ENCODE measurements at regions not wholly inside any gene's neighbourhood (a gene's known extent, or its start where the extent isn't known, plus 50 kb on each side); places are given as distances from the start of the nearest gene placed in this dataset.

GRCh38 chr11:44403176-44403575 is 93.2 kb upstream of the ALX4 start:
- 81% methylated on average over 4 of the region's 4 CpGs for WGBS
- Histone ChIP-seq H3K27ac (ENCODE audit: low read depth, low read length) (no peak overlapping the region), H3K4me1 (ENCODE audit: insufficient read depth, low read length) (no peaks in the 10 kb centered on the region), H3K9ac (ENCODE audit: low read depth, low read length) (no peak overlapping the region), H3K36me3 (ENCODE audit: insufficient read depth, low read length) (no peaks in the 10 kb centered on the region), H3K9me3 (ENCODE audit: insufficient read depth, low read depth, low read length) (no peaks in the 10 kb centered on the region), H3K27me3 (ENCODE audit: insufficient read depth, low read length) (no peaks in the 10 kb centered on the region), H3K4me3 (ENCODE audit: low read length) (no peak overlapping the region)

GRCh38 chr11:44403587-44404273 is 93.8 kb upstream of the ALX4 start:
- H3K9ac ChIP-seq (ENCODE audit: low read depth, low read length) = no peak overlapping the region
- no peak overlapping the region for H3K27ac ChIP-seq (ENCODE audit: low read depth, low read length)
- no peak overlapping the region for H3K4me3 ChIP-seq (ENCODE audit: low read length)
- H3K4me1 ChIP-seq (ENCODE audit: insufficient read depth, low read length) = no peaks in the 10 kb centered on the region
- 68% methylated on average over 5 of the region's 6 CpGs for WGBS
- H3K27me3 ChIP-seq (ENCODE audit: insufficient read depth, low read length) = no peaks in the 10 kb centered on the region
- no peaks in the 10 kb centered on the region for H3K9me3 ChIP-seq (ENCODE audit: insufficient read depth, low read depth, low read length)
- H3K36me3 ChIP-seq (ENCODE audit: insufficient read depth, low read length) = no peaks in the 10 kb centered on the region

- Histone ChIP-seq H3K9ac (ENCODE audit: low read depth, low read length) (no peak overlapping the region), H3K27me3 (ENCODE audit: insufficient read depth, low read length) (no peaks in the 10 kb centered on the region), H3K36me3 (ENCODE audit: insufficient read depth, low read length) (no peaks in the 10 kb centered on the region), H3K9me3 (ENCODE audit: insufficient read depth, low read depth, low read length) (no peaks in the 10 kb centered on the region), H3K27ac (ENCODE audit: low read depth, low read length) (no peak overlapping the region), H3K4me1 (ENCODE audit: insufficient read depth, low read length) (no peaks in the 10 kb centered on the region), H3K4me3 (ENCODE audit: low read length) (no peak overlapping the region)
- 88% methylated on average over 6 of the region's 6 CpGs for WGBS
Observed at GRCh38 chr11:44404301-44404700, 94.4 kb upstream of the ALX4 start.

DNA sequence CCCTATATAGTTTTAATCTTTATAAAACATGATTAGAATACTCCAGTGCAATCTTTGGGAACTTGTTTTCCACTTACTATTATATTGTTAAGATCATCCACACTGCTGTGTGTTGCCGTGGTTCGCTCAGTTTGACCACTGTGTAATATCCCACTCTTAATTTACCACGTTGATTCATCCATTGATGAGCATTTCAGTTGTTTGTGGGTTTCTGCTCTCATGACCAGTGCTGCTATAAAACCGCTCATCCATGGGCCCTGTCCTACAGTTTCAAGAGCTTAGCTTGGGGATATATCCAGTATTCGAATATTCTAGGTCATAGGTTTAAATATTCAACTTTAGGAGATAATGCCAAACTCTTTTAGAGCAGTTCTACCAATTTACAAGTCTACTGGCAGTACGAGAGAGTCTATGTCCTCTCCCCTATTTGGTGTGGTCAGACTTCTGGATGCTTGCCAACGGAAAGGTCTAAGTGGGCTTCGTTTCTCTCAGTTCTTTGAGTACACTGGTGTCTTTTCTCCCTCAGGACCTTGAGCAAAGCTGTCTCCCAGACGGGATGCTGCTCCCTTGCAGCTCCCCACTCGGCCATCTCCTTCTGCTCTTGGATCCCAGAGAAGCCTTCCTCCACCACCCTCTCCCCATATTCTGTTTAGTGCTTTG is 94.9 kb upstream of the ALX4 start:
- Histone ChIP-seq H3K4me1 (ENCODE audit: insufficient read depth, low read length) (no peaks in the 10 kb centered on the region), H3K9ac (ENCODE audit: low read depth, low read length) (no peak overlapping the region), H3K9me3 (ENCODE audit: insufficient read depth, low read depth, low read length) (no peaks in the 10 kb centered on the region), H3K4me3 (ENCODE audit: low read length) (no peak overlapping the region), H3K27me3 (ENCODE audit: insufficient read depth, low read length) (no peaks in the 10 kb centered on the region), H3K36me3 (ENCODE audit: insufficient read depth, low read length) (no peaks in the 10 kb centered on the region), H3K27ac (ENCODE audit: low read depth, low read length) (no peak overlapping the region)
- WGBS = 87% methylated on average over 10 of the region's 10 CpGs

DNA sequence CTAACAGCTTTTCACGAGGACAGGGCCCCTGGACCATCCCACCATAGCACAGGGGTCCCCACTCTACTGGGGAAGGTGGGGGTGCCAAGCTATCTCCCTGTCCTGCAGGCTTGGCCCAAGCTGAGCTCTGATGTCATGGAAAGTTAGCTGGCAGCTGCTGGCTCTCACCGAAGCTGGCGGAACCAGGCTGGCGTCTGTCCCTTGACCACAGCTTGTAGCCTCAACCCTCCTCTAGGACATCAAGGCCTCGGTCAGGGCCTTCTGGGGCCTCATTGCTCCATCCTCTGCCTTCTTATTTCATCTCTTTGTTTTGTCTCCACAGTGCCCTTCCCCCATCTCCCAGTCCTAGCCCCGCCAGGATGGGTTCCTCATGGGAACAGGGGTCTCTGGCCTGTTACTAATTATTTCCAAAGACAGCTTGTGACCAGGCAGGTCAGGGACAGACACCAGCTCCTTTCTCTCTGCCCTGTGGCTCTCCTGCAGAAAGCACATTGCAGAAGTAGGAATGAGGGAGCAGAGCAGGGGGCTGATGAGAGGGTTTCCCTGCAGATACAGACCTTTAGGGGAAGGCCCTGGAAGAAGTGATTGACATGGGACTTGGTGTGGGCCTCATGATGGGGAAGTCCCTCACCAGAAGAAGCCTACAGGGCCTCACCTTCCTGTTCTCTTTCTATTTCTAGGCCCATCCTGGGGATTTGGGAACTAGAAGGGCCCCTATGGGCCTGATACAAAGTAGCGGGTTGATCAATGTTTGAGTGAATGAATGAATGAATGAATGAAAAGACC is 97.5 kb upstream of the ALX4 start:
- Histone ChIP-seq H3K9me3 (ENCODE audit: insufficient read depth, low read depth, low read length) (no peaks in the 10 kb centered on the region), H3K36me3 (ENCODE audit: insufficient read depth, low read length) (no peaks in the 10 kb centered on the region), H3K9ac (ENCODE audit: low read depth, low read length) (no peak overlapping the region), H3K27me3 (ENCODE audit: insufficient read depth, low read length) (no peaks in the 10 kb centered on the region), H3K27ac (ENCODE audit: low read depth, low read length) (no peak overlapping the region), H3K4me3 (ENCODE audit: low read length) (no peak overlapping the region), H3K4me1 (ENCODE audit: insufficient read depth, low read length) (no peaks in the 10 kb centered on the region)
- 85% methylated on average over 7 of the region's 7 CpGs for WGBS

- no peak overlapping the region for H3K27ac ChIP-seq (ENCODE audit: low read depth, low read length)
- no peak overlapping the region for H3K4me3 ChIP-seq (ENCODE audit: low read length)
- 56% methylated on average over 4 of the region's 4 CpGs for WGBS
- no peaks in the 10 kb centered on the region for H3K36me3 ChIP-seq (ENCODE audit: insufficient read depth, low read length)
- H3K9me3 ChIP-seq (ENCODE audit: insufficient read depth, low read depth, low read length) = no peaks in the 10 kb centered on the region
- no peak overlapping the region for H3K9ac ChIP-seq (ENCODE audit: low read depth, low read length)
- H3K27me3 ChIP-seq (ENCODE audit: insufficient read depth, low read length) = no peaks in the 10 kb centered on the region
- no peaks in the 10 kb centered on the region for H3K4me1 ChIP-seq (ENCODE audit: insufficient read depth, low read length)
Observed at GRCh38 chr11:44408141-44408540, 98.2 kb upstream of the ALX4 start.

- no peak overlapping the region for H3K27ac ChIP-seq (ENCODE audit: low read depth, low read length)
- H3K9ac ChIP-seq (ENCODE audit: low read depth, low read length) = no peak overlapping the region
- no peaks in the 10 kb centered on the region for H3K9me3 ChIP-seq (ENCODE audit: insufficient read depth, low read depth, low read length)
- no peaks in the 10 kb centered on the region for H3K4me1 ChIP-seq (ENCODE audit: insufficient read depth, low read length)
- no peaks in the 10 kb centered on the region for H3K36me3 ChIP-seq (ENCODE audit: insufficient read depth, low read length)
- no peaks in the 10 kb centered on the region for H3K27me3 ChIP-seq (ENCODE audit: insufficient read depth, low read length)
- H3K4me3 ChIP-seq (ENCODE audit: low read length) = no peak overlapping the region
- WGBS = 94% methylated on average over 6 of the region's 6 CpGs
Observed at GRCh38 chr11:44408711-44409470, 99.0 kb upstream of the ALX4 start.

- H3K27ac ChIP-seq (ENCODE audit: low read depth, low read length) = no peak overlapping the region
- H3K4me1 ChIP-seq (ENCODE audit: insufficient read depth, low read length) = no peaks in the 10 kb centered on the region
- H3K4me3 ChIP-seq (ENCODE audit: low read length) = no peak overlapping the region
- H3K9me3 ChIP-seq (ENCODE audit: insufficient read depth, low read depth, low read length) = no peaks in the 10 kb centered on the region
- WGBS = 88% methylated on average over 9 of the region's 9 CpGs
- H3K36me3 ChIP-seq (ENCODE audit: insufficient read depth, low read length) = no peaks in the 10 kb centered on the region
- H3K9ac ChIP-seq (ENCODE audit: low read depth, low read length) = no peak overlapping the region
- no peaks in the 10 kb centered on the region for H3K27me3 ChIP-seq (ENCODE audit: insufficient read depth, low read length)
Observed at GRCh38 chr11:44409558-44410236, 99.8 kb upstream of the ALX4 start.

GRCh38 chr11:44416776-44417175 is 106.8 kb upstream of the ALX4 start:
- Histone ChIP-seq H3K36me3 (ENCODE audit: insufficient read depth, low read length) (no peaks in the 10 kb centered on the region), H3K4me3 (ENCODE audit: low read length) (no peak overlapping the region), H3K9ac (ENCODE audit: low read depth, low read length) (no peak overlapping the region), H3K9me3 (ENCODE audit: insufficient read depth, low read depth, low read length) (no peaks in the 10 kb centered on the region), H3K27me3 (ENCODE audit: insufficient read depth, low read length) (no peaks in the 10 kb centered on the region), H3K27ac (ENCODE audit: low read depth, low read length) (no peak overlapping the region), H3K4me1 (ENCODE audit: insufficient read depth, low read length) (no peaks in the 10 kb centered on the region)

DNA sequence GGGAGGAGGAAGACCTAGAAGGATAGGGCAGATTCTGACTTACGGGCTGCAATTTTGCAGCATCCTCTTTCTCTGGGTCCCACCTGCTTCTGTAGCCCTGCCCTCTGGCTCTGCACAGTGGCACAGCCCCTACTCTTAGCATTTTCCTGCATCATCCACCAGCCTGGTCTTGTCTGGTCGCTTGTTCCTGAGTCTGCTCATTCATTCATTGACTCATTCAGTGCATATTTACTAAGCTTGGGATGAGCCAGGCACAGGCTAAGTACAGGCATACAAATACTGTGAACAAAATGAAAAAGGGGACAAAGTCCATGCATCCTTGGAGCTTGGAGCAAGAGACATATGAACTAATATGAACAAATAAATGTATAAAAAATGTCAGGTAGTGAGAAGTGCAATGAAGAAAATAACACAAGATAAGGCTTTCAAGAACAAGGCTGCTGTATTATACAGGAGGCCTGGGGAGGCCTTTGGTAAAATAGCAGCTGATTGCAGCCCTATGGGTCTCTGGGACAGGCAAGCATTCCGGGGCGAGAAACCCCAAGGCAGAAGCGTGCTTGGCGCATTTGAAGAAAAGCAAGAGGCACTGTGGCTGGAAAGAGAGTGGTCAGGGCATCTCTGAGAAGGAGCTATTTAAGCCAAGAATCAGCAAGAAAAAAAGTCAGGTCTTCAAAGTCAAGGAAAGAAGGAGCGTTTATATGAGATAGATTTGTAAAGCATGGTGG is 108.0 kb upstream of the ALX4 start:
- Histone ChIP-seq H3K27me3 (ENCODE audit: insufficient read depth, low read length) (no peaks in the 10 kb centered on the region), H3K27ac (ENCODE audit: low read depth, low read length) (no peak overlapping the region), H3K36me3 (ENCODE audit: insufficient read depth, low read length) (no peaks in the 10 kb centered on the region), H3K4me3 (ENCODE audit: low read length) (no peak overlapping the region), H3K9me3 (ENCODE audit: insufficient read depth, low read depth, low read length) (no peaks in the 10 kb centered on the region), H3K4me1 (ENCODE audit: insufficient read depth, low read length) (no peaks in the 10 kb centered on the region), H3K9ac (ENCODE audit: low read depth, low read length) (no peak overlapping the region)
- WGBS = 90% methylated on average over 7 of the region's 7 CpGs
